ENCODE measurements at regions not wholly inside any gene's neighbourhood (a gene's known extent, or its start where the extent isn't known, plus 50 kb on each side); places are given as distances from the start of the nearest gene placed in this dataset.

- Histone ChIP-seq H3K9me2 (no peaks in the 10 kb centered on the region), H3K4me2 (no peak overlapping the region), H2AFZ (ENCODE audit: low read depth) (no peak overlapping the region), H3F3A (replicated peaks; ENCODE audit: insufficient read depth) (no peaks in the 10 kb centered on the region), H3K4me3 (ENCODE audit: low read depth in 2 of 2, low read length in 1 of 2) (no peak overlapping the region; a peak in 1 of 4 replicates), H3K79me2 (ENCODE audit: insufficient read depth) (no peaks in the 10 kb centered on the region), H3K36me3 (replicated peaks in 1 of 2; ENCODE audit: control insufficient read depth in 1 of 2, insufficient read depth in 2 of 2, low read length in 1 of 2) (no peaks in the 10 kb centered on the region), H3K9ac (no peak overlapping the region), H3K27ac (ENCODE audit: low read depth in 2 of 2, low read length in 1 of 2) (no peak overlapping the region), H4K20me1 (ENCODE audit: insufficient read depth) (no peaks in the 10 kb centered on the region), H3K27me3 (ENCODE audit: insufficient read depth) (no peaks in the 10 kb centered on the region; the same call in none of the 2 replicates), H3K4me1 (ENCODE audit: control insufficient read depth in 1 of 2, insufficient read depth in 2 of 2, low read depth in 1 of 2, low read length in 1 of 2) (no peaks in the 10 kb centered on the region), H3K9me3 (no peaks in the 10 kb centered on the region)
- 18% methylated on average over 7 of the region's 7 CpGs for WGBS (ENCODE audit: low lambda C conversion rate)
- POLR2A ChIA-PET: no interaction called here
- peak; percentile 11 for DNase-seq
- CTCF ChIA-PET: interaction anchor here (0.6 to 2.1 kb wide), 16 partner anchors 9 to 1689 kb away, joined by 3 to 23 read pairs (median 4); no protein-coding TSS in a partner anchor
- peak; percentile 15; the same call in 1 of the 2 replicates for TF ChIP-seq SMC3 (IDR thresholded peaks at IDR 0.05; ENCODE audit: low read depth, low read length)
- no peak for TF ChIP-seq EZH2phosphoT487 (IDR thresholded peaks at IDR 0.05; ENCODE audit: borderline replicate concordance, low read depth)
- peak; percentile 61 for TF ChIP-seq CTCF (IDR thresholded peaks at IDR 0.05)
- TF ChIP-seq USF2 (IDR thresholded peaks at IDR 0.05; ENCODE audit: borderline replicate concordance, low read depth, low read length): no peak
- no peak for TF ChIP-seq MXI1 (IDR thresholded peaks at IDR 0.05; ENCODE audit: low read depth, low read length)
- no peak for TF ChIP-seq TCF12 (IDR thresholded peaks at IDR 0.05)
- peak; percentile 71 for TF ChIP-seq RAD21 (IDR thresholded peaks at IDR 0.05; ENCODE audit: low read length)
These were observed 115.5 kb upstream of the G2E3 start for GRCh38 chr14:30443368-30444007.

- no peaks in the 10 kb centered on the region for H3K9me3 ChIP-seq
- CTCF ChIA-PET: no interaction called here
- no peaks in the 10 kb centered on the region for H3K4me1 ChIP-seq (ENCODE audit: control insufficient read depth in 1 of 2, insufficient read depth in 2 of 2, low read depth in 1 of 2, low read length in 1 of 2)
- TF ChIP-seq CHD2 (IDR thresholded peaks at IDR 0.05; ENCODE audit: low read length, partially characterized antibody) (no peak), MXI1 (IDR thresholded peaks at IDR 0.05; ENCODE audit: low read depth, low read length) (no peak), REST (IDR thresholded peaks at IDR 0.05; ENCODE audit: low read depth, low read length) (no peak), MAX (IDR thresholded peaks at IDR 0.05; ENCODE audit: low read depth) (no peak), FOXJ3 (CRISPR knock-in tag; IDR thresholded peaks at IDR 0.05) (no peak), EP300 (IDR thresholded peaks at IDR 0.05; ENCODE audit: borderline replicate concordance in 1 of 2, low read depth in 1 of 2, low read length in 1 of 2) (no peak), ZBTB33 (IDR thresholded peaks at IDR 0.05; ENCODE audit: borderline replicate concordance, low read depth) (no peak), FOXM1 (IDR thresholded peaks at IDR 0.05; ENCODE audit: low read depth) (no peak), EZH2phosphoT487 (IDR thresholded peaks at IDR 0.05; ENCODE audit: borderline replicate concordance, low read depth) (no peak), PBX3 (IDR thresholded peaks at IDR 0.05) (no peak), TAF1 (IDR thresholded peaks at IDR 0.05; ENCODE audit: borderline replicate concordance, low read depth, low read length) (no peak), TCF12 (IDR thresholded peaks at IDR 0.05) (no peak)
These were observed 114.5 kb upstream of the G2E3 start for GRCh38 chr14:30444451-30444850.

More at GRCh38 chr14:30444451-30444850, 114.5 kb upstream of the G2E3 start:
- no peaks in the 10 kb centered on the region for H3K36me3 ChIP-seq (replicated peaks in 1 of 2; ENCODE audit: control insufficient read depth in 1 of 2, insufficient read depth in 2 of 2, low read length in 1 of 2)
- H3K27me3 ChIP-seq (ENCODE audit: insufficient read depth): no peaks in the 10 kb centered on the region; the same call in none of the 2 replicates
- POLR2A ChIA-PET: no interaction called here
- H3K4me2 ChIP-seq: no peak overlapping the region
- H4K20me1 ChIP-seq (ENCODE audit: insufficient read depth): no peaks in the 10 kb centered on the region
- no peak overlapping the region for H3K4me3 ChIP-seq (ENCODE audit: low read depth in 2 of 2, low read length in 1 of 2)
- H3K9me2 ChIP-seq: no peaks in the 10 kb centered on the region
- H2AFZ ChIP-seq (ENCODE audit: low read depth): no peak overlapping the region
- H3K27ac ChIP-seq (ENCODE audit: low read depth in 2 of 2, low read length in 1 of 2): no peak overlapping the region
- no peak for DNase-seq
- 3% methylated on average over 1 of the region's 1 CpG for WGBS (ENCODE audit: low lambda C conversion rate)
- no peaks in the 10 kb centered on the region for H3K79me2 ChIP-seq (ENCODE audit: insufficient read depth)
- no peak overlapping the region for H3K9ac ChIP-seq
- no peaks in the 10 kb centered on the region for H3F3A ChIP-seq (replicated peaks; ENCODE audit: insufficient read depth)

Data from SK-N-SH (cell line).